AG09319 (cell line): ENCODE measurements at regions not wholly inside any gene's neighbourhood (a gene's known extent, or its start where the extent isn't known, plus 50 kb on each side); places are given as distances from the start of the nearest gene placed in this dataset.

Source experiments
- DNase-seq: peaks from one replicate; pipeline ENCODE4 v3.0.0-alpha.2; 2010; ENCODE audit warnings: low read depth; ENCODE audit errors: extremely low read depth
- TF ChIP-seq, protein P1 (sequence below): IDR thresholded peaks from 2 replicates; pipeline ENCODE4 v1.5.1; 2011; ENCODE audit warnings: low read depth, mild to moderate bottlenecking, inconsistent platforms, low read length, moderate library complexity

DNA sequence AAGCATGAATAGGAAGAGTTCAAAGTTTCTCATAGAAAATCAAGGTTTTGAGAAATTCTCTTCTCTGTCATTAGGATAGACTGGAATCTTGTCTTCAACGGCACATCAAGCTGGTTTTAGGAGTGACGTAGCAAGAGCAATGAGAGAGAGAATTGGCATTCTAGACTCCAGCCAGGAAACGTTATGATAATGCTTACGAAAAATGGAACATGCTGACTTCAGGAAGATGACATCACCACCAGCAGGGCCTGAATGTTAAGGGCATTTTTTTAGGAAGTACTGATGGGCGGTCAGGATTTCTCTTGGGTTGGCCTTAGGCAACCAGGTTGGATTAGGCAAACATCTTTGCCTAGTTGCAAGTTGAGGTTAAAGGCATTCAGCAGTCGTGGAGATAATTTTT lies 213.2 kb upstream of the CTBP2 start:
- TF ChIP-seq, protein P1, sequence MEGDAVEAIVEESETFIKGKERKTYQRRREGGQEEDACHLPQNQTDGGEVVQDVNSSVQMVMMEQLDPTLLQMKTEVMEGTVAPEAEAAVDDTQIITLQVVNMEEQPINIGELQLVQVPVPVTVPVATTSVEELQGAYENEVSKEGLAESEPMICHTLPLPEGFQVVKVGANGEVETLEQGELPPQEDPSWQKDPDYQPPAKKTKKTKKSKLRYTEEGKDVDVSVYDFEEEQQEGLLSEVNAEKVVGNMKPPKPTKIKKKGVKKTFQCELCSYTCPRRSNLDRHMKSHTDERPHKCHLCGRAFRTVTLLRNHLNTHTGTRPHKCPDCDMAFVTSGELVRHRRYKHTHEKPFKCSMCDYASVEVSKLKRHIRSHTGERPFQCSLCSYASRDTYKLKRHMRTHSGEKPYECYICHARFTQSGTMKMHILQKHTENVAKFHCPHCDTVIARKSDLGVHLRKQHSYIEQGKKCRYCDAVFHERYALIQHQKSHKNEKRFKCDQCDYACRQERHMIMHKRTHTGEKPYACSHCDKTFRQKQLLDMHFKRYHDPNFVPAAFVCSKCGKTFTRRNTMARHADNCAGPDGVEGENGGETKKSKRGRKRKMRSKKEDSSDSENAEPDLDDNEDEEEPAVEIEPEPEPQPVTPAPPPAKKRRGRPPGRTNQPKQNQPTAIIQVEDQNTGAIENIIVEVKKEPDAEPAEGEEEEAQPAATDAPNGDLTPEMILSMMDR: no peak
- no peak for DNase-seq

GRCh38 chr10:125370578-125370977 lies 210.2 kb upstream of the CTBP2 start:
- no peak for DNase-seq
- TF ChIP-seq, protein P1: no peak

DNA sequence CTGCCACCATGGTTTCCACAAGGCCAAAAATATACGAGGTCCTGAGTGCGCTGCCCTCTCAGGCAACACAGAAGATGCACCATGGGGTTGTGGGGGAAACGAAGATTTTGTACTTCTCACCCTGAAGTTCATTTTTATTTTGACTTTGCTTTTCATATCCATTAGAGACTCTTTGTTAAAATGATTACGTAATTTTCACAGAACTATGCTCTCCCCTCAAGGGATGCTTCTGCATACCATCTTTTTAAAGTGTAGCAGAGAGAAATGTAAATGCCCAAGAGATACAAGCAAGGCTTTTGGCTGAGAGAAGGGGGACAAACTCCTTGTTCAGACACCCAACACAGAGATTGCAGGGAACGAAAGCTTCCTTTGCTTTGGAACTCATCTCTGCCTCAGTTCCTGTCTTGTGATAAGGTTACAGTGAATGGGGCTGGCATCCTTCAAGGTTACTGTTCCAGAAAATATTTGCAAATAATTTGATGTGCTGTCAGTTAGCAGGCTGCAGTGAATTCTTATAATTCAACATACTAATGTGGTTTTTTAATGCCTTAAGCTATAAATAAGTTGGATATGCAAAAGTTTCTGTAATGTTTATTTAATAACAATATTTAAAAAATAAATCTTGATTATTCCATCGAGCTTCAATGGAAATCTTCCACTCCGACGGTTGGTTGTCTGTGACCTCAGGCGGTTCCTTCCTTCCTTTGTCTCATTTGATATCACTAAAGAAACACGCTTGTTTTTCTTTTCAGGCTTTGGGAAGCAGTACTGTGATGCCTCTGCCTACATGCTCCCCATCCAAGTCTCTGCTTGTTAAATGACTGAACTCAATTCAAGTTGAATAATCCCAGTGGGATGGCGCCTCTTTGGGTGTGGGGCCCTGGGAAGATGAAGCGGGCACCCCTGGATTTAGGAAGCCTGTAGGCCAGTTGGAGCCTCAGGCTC lies 209.3 kb upstream of the CTBP2 start:
- TF ChIP-seq, protein P1: no peak
- no peak for DNase-seq

DNA sequence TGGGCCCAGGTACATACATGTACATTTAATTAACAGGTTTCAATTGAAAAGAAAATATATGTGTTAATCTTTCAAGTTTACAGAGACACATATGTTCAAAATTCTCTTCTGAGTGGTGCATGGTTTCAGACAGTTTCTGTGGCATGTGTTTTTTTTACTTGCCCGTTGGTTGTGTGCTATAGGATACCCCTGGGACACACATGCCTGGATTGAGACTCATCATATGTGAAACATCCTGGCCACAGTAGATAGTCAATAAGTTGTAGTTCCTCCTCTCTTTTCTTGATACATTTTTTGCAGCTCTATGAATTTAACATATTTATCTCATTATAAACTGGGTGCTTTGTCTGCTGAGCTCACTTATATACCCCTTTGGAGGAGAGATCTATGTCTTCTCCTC lies 207.8 kb upstream of the CTBP2 start:
- DNase-seq: no peak
- TF ChIP-seq, protein P1: no peak

GRCh38 chr10:125363791-125364190 lies 203.4 kb upstream of the CTBP2 start:
- DNase-seq: no peak
- TF ChIP-seq, protein P1: no peak

GRCh38 chr10:125362950-125363349 lies 202.6 kb upstream of the CTBP2 start:
- TF ChIP-seq, protein P1: no peak
- no peak for DNase-seq

GRCh38 chr10:125359401-125359800 lies 199.0 kb upstream of the CTBP2 start:
- TF ChIP-seq, protein P1: no peak
- DNase-seq: no peak
